Fibroblast of villous mesenchyme (primary cell): ENCODE measurements at regions not wholly inside any gene's neighbourhood (a gene's known extent, or its start where the extent isn't known, plus 50 kb on each side); places are given as distances from the start of the nearest gene placed in this dataset.
"Not testable (repeated sequence)": the region's sequence is repeated elsewhere in the genome, so short reads cannot be mapped to it uniquely, and the experiment has no call there.

Experiments
- DNase-seq: peaks from one replicate; pipeline ENCODE4 v3.0.0-alpha.2; 2010; ENCODE audit warnings: low read depth
- H3K4me3 ChIP-seq: 2 replicates; pipeline ENCODE4 v1.5.1; 2011; ENCODE audit warnings: low read depth, mild to moderate bottlenecking, low read length
- TF ChIP-seq, protein P1 (sequence below): IDR thresholded peaks from 2 replicates; pipeline ENCODE4 v1.5.1; 2012; ENCODE audit warnings: low read depth, mild to moderate bottlenecking, low read length; ENCODE audit not compliant: insufficient read depth

- no peak for DNase-seq
- H3K4me3 ChIP-seq, result no peak overlapping the region
- TF ChIP-seq, protein P1, sequence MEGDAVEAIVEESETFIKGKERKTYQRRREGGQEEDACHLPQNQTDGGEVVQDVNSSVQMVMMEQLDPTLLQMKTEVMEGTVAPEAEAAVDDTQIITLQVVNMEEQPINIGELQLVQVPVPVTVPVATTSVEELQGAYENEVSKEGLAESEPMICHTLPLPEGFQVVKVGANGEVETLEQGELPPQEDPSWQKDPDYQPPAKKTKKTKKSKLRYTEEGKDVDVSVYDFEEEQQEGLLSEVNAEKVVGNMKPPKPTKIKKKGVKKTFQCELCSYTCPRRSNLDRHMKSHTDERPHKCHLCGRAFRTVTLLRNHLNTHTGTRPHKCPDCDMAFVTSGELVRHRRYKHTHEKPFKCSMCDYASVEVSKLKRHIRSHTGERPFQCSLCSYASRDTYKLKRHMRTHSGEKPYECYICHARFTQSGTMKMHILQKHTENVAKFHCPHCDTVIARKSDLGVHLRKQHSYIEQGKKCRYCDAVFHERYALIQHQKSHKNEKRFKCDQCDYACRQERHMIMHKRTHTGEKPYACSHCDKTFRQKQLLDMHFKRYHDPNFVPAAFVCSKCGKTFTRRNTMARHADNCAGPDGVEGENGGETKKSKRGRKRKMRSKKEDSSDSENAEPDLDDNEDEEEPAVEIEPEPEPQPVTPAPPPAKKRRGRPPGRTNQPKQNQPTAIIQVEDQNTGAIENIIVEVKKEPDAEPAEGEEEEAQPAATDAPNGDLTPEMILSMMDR, result no peak
Observed at GRCh38 chr5:101806410-101806809, 489.7 kb downstream of the SLCO4C1 start.

DNA sequence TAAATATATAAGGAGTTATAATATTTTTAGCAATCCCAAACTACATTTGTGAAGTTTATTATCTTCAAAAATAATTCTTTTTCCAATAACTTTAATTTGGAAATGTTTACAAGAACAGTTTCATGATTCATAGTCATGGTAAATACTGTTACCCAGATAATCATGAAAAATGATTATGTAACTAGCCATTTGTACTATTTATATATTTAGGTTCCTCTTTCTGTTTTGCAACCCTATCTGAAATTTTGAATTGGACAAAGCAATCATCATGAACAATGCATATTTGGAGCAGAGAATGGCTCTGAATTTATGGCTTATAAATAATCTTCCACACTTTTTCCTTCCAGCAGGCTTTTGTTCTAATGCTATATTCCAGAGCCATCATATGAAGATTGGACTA, 499.7 kb downstream of the SLCO4C1 start:
- no peak for DNase-seq
- no peak overlapping the region for H3K4me3 ChIP-seq
- TF ChIP-seq, protein P1, result no peak

DNA sequence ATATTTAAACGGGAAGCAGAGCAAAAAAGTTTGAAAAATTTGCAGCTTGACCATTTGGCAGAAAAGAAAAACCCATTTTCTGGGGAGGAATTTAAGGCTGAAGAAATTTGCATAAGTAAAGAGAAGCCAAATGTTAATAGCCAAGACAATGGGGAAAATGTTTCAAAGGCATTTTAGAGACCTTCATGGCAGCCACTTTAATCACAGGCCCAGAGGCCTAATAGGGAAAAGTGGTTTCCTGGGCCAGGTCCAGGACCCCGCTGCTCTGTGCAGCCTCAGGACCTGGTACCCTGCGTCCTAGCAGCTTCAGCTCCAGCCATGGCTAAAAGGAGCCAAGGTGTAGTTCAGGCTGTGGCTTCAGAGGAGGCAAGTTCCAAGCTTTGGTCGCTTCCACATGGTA, 507.3 kb downstream of the SLCO4C1 start:
- TF ChIP-seq, protein P1, result no peak
- DNase-seq, result no peak
- H3K4me3 ChIP-seq, result no peak overlapping the region

- TF ChIP-seq, protein P1, result no peak
- H3K4me3 ChIP-seq, result no peak overlapping the region
- DNase-seq, result no peak
Observed at GRCh38 chr5:101785090-101785489, 511.0 kb downstream of the SLCO4C1 start.

GRCh38 chr5:101783241-101784013, 512.7 kb downstream of the SLCO4C1 start:
- H3K4me3 ChIP-seq, result no peak overlapping the region
- DNase-seq, result no peak
- TF ChIP-seq, protein P1, result no peak

- TF ChIP-seq, protein P1, result no peak
- no peak overlapping the region for H3K4me3 ChIP-seq
- DNase-seq, result no peak
Observed at GRCh38 chr5:101782352-101783103, 513.6 kb downstream of the SLCO4C1 start.

DNA sequence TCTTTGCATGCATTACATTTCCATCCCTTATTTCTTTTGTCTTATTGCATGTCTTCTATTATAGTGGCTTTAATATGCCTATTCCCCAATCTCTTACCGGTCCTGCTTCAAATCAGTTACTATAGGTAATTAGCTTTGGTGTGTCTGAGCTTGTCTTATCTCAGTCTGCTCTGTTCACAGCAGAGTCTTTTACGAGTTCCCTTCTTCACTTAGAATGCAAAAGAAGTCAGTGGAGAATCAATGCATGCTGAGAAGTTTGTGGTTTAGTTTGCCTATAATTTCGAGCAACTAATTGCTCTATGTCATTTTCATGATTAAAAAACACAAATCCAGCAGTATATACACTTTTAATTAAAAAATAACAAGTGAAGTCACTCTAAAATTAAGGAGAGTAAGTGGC, 545.0 kb downstream of the SLCO4C1 start:
- H3K4me3 ChIP-seq, result no peak overlapping the region
- no peak for DNase-seq
- TF ChIP-seq, protein P1, result no peak

DNA sequence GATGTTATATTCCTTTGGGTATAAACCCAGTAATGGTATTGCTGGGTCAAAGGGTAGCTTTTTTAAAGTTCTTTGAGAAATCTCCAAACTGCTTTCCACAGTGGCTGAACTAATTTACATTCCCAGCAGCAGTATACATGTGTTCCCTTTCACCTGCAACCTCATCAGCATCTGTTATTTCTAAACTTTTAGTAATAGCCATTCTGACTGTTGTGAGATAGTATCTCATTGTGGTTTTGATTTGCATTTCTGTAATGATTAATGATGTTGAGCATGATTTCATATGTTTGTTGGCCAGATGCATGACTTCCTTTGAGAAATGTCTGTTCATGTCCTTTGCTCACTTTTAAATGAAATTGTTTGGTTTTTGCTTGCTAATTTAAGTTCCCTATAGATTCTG, 553.1 kb downstream of the SLCO4C1 start:
- not testable (repeated sequence) for H3K4me3 ChIP-seq, DNase-seq
